ENCODE measurements at regions not wholly inside any gene's neighbourhood (a gene's known extent, or its start where the extent isn't known, plus 50 kb on each side); places are given as distances from the start of the nearest gene placed in this dataset.
"Not testable (repeated sequence)": the region's sequence is repeated elsewhere in the genome, so short reads cannot be mapped to it uniquely, and the experiment has no call there.

DNA sequence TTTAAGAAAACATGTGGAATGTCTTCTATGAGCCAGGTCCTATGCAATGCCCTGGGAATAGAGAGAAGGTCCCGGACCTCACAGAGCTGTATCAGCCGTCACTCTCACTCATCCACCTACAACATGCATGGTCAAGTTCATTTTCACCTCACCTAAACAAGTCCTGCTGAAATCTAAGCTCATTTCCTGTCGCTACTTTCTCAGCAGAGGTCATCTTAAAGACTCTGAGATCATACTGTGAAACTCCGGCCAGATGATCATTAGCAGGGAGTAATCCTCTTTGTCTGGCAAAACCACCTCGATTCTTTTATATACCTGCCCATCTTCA is 66.2 kb upstream of the LYRM9 start:
- TF ChIP-seq, protein P1, sequence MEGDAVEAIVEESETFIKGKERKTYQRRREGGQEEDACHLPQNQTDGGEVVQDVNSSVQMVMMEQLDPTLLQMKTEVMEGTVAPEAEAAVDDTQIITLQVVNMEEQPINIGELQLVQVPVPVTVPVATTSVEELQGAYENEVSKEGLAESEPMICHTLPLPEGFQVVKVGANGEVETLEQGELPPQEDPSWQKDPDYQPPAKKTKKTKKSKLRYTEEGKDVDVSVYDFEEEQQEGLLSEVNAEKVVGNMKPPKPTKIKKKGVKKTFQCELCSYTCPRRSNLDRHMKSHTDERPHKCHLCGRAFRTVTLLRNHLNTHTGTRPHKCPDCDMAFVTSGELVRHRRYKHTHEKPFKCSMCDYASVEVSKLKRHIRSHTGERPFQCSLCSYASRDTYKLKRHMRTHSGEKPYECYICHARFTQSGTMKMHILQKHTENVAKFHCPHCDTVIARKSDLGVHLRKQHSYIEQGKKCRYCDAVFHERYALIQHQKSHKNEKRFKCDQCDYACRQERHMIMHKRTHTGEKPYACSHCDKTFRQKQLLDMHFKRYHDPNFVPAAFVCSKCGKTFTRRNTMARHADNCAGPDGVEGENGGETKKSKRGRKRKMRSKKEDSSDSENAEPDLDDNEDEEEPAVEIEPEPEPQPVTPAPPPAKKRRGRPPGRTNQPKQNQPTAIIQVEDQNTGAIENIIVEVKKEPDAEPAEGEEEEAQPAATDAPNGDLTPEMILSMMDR (conservative IDR thresholded peaks at IDR 0.05; ENCODE audit: low read depth, low read length): no peak
- peak; percentile 11 for DNase-seq (ENCODE audit: low read depth)
- H3K4me3 ChIP-seq (ENCODE audit: low read depth, low read length): no peak overlapping the region

DNA sequence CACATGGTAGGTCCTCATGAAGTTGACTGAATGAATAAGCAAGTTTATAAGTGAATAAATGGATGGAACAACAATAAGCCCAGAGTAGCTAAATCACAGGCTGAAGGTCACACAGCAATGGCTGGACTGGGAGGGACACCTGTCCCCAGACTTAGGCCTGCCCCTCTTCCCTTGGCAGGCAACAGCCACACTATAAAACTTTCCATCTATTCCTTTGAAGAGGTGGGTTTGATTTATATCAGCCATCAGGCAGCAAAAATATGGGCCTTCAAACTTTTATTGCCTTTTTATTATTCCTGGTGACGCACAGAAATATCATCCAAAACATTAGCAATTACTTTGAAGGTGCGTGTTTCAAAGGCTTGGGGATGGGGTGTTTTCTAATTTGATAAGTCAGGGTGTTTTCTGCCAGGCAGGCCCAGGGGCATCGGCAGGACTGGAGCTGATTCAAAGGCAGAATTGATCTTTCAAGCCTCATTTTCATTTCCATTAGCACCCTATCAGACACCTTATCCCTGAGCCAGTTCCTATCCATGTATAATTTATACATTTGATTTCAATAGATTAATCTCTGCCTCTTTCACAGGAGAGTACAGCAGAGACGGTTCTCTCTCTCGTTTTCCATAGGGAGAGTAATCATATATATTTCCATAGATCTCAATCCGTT is 67.2 kb upstream of the LYRM9 start:
- no peak for DNase-seq (ENCODE audit: low read depth)
- TF ChIP-seq, protein P1 (conservative IDR thresholded peaks at IDR 0.05; ENCODE audit: low read depth, low read length): no peak

DNA sequence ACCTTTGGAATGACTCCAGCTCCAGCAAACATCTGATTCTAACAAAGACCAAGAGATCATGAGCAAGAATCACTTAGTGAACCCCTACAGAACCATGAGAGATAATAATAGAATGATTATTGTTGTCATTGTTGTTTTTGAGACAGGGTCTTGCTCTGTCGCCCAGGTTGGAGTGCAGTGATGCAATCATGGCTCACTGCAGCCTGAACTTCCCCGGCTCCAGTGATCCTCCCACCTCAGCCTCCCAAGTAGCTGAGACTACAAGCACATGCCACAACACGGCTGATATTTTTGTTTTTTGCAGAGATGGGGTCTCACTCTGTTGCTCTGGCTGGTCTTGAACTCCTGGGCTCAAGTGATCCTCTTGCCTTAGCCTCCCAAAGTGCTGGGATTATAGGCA is 69.4 kb upstream of the LYRM9 start:
- DNase-seq (ENCODE audit: low read depth); H3K4me3 ChIP-seq (ENCODE audit: low read depth, low read length): not testable (repeated sequence)

More for the DNA sequence above, 67.2 kb upstream of the LYRM9 start:
- no peak overlapping the region for H3K4me3 ChIP-seq (ENCODE audit: low read depth, low read length)

DNA sequence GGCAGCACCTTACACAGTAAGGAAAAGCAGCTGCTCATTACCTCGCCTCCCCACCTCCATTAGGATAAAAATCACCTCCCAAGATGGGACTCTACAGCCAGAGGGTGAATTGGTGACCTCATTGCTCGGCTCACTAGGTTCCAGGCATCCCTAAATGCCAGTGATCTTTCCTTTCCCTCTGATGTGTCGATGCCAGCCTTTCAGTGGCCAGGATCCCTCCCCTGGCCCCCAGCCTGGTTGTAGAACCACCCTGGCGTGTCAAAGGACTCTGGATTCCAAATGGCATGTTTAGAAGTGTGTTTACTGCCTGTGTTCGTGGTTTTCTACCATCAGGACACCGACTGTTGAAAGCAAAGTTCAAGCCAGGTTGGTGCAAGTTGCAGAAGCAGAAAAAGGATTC is 72.1 kb upstream of the LYRM9 start:
- TF ChIP-seq, protein P1 (conservative IDR thresholded peaks at IDR 0.05; ENCODE audit: low read depth, low read length): no peak
- H3K4me3 ChIP-seq (ENCODE audit: low read depth, low read length): no peak overlapping the region
- no peak for DNase-seq (ENCODE audit: low read depth)

DNA sequence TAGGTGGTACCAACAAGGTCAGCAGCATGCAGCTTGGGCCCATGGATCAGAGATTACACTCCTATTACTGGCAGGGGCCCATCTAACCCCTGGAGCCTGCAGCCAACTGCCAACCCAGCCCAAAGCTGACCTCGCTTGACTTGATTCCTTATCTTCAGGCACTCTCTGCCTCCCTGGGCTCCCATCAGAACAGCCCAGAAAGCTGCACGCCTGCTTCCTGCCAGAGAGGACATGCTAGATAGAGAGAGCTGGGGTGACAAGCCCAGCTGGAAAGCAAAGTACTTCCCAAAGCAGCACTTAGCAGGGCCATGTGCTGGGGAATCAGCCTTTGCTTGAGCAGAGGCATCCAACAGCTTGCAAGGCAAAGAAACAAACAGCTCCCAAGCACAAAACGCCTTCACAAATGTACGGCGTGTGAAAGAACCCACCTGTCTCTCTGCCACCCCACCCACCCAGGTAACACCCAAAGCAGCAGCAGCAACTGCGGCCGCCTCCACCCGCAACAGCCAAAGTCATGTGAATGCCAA is 74.2 kb upstream of the NLK start:
- H3K4me3 ChIP-seq (ENCODE audit: low read depth, low read length): no peak overlapping the region
- DNase-seq (ENCODE audit: low read depth): no peak
- TF ChIP-seq, protein P1 (conservative IDR thresholded peaks at IDR 0.05; ENCODE audit: low read depth, low read length): no peak

DNA sequence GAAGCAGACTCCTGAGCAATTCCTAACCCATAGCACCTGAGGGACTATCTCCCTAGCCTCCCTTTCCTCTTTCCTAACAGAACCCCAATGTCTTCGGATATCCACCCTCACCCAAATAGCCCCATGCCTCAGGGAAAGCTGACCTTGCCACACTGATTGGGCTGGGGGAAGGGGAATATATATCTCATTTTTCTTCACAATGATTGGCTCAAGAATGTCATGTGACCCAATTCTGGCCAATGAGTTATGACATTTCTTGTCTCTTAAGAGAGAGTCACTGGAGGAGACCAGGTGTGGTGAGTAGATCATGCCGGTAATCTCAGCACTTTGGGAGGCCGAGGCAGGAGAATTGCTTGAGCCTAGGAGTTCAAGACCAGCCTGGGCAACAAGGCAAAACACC is 71.9 kb upstream of the NLK start:
- H3K4me3 ChIP-seq (ENCODE audit: low read depth, low read length): no peak overlapping the region
- no peak for DNase-seq (ENCODE audit: low read depth)
- TF ChIP-seq, protein P1 (conservative IDR thresholded peaks at IDR 0.05; ENCODE audit: low read depth, low read length): no peak

DNA sequence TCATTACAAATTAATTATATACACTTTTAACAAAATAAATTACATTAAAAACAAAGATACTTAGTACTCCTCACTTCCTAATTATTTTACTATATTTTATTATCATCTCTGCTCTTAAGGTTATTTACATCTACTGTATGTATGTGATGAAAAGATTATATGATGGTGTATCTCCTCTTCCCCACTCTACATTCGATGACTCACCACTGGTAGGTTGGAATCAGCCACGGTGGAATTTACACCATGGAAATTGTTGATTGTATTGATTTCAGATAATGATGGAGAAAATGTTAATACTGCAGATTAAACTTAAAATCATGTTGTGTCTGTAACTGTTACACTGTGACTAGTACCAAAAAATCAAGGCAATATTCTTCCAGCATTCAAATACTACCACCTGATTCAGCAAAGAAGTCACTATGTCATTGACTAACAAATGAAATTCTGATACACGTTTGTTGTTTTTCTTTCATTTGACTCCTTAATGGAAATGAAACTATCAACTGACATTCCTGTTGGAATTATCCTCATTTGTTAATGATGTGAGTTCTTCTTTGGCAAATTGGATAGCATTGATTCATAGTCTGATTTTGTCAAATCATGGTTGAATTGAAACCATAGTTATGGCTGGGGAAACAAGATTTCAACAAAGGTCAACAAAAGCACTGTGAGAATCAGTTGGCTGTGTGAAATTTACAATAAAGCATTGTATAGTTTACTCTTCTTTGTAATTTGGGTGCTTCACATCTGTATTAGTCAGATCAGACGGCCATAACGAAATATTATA is 69.0 kb upstream of the NLK start:
- TF ChIP-seq, protein P1 (conservative IDR thresholded peaks at IDR 0.05; ENCODE audit: low read depth, low read length): no peak
- no peak for DNase-seq (ENCODE audit: low read depth)

More for the DNA sequence above, 69.0 kb upstream of the NLK start:
- no peak overlapping the region for H3K4me3 ChIP-seq (ENCODE audit: low read depth, low read length)
